HepG2 (cell line): ENCODE measurements at regions not wholly inside any gene's neighbourhood (a gene's known extent, or its start where the extent isn't known, plus 50 kb on each side); places are given as distances from the start of the nearest gene placed in this dataset.

Experiments used
- CHD4 ChIP-seq: fragments of 200-600 bp; sonication (generic); IDR thresholded peaks from 2 replicates; pipeline ENCODE4 v1.7.0; 2017; ENCODE audit warnings: mild to moderate bottlenecking, low read length, borderline replicate concordance
- POLR2A ChIP-seq, 2 experiments: IDR thresholded peaks; 2 replicates each; pipeline ENCODE4 v1.6.1; 2011; ENCODE audit warnings: low read depth in 2 of 2, low read length in 2 of 2, mild to moderate bottlenecking in 1 of 2, moderate library complexity in 1 of 2; ENCODE audit not compliant: insufficient read depth in 1 of 2
- TBL1XR1 ChIP-seq: fragments of 150-350 bp; IDR thresholded peaks from 2 replicates; pipeline ENCODE4 v1.6.1; 2014; ENCODE audit warnings: borderline replicate concordance, low read length; ENCODE audit not compliant: partially characterized antibody
- ZNF460 ChIP-seq: sonication (generic); formaldehyde crosslinking; IDR thresholded peaks from 2 replicates; pipeline ENCODE4 v1.5.1; 2020; ENCODE audit warnings: missing genetic modification reagents, mild to moderate bottlenecking, borderline replicate concordance
- TF ChIP-seq, protein P1 (sequence below): sonication (generic); formaldehyde crosslinking; IDR thresholded peaks from 2 replicates; pipeline ENCODE4 v1.5.0; 2020; ENCODE audit warnings: missing genetic modification reagents
- TF ChIP-seq, protein P2 (sequence below): sonication (generic); formaldehyde crosslinking; IDR thresholded peaks from 2 replicates; pipeline ENCODE4 v1.8.1; 2023; ENCODE audit warnings: missing genetic modification reagents, mild to moderate bottlenecking, borderline replicate concordance

DNA sequence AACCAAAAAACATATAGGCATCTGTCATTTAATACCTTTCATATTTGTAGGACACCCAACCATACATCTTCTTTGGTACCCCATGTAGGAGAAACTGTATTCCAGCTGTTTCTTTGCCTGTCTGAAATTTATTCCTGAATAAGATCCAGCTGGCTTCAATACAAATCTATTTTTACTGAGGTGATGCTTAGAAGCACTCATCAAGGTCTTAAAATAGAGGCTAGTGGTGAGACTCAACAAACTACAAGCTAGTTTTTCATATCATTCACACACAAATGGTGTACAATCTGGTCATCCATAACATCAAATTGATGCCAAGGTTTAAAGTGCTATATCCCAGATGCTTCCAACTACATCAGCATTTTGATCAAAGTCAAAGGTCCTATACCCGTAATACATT lies 1071.3 kb upstream of the MIR17HG start:
- TF ChIP-seq CHD4 = no peak
- TF ChIP-seq, protein P1, sequence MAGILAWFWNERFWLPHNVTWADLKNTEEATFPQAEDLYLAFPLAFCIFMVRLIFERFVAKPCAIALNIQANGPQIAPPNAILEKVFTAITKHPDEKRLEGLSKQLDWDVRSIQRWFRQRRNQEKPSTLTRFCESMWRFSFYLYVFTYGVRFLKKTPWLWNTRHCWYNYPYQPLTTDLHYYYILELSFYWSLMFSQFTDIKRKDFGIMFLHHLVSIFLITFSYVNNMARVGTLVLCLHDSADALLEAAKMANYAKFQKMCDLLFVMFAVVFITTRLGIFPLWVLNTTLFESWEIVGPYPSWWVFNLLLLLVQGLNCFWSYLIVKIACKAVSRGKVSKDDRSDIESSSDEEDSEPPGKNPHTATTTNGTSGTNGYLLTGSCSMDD (CRISPR knock-in tag) = no peak
- TF ChIP-seq TBL1XR1 = no peak
- TF ChIP-seq POLR2A (IDR thresholded peaks at IDR 0.05; ENCODE audit: insufficient read depth in 1 of 2, low read depth in 2 of 2, low read length in 2 of 2) = no peak
- TF ChIP-seq, protein P2, sequence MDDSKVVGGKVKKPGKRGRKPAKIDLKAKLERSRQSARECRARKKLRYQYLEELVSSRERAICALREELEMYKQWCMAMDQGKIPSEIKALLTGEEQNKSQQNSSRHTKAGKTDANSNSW (CRISPR knock-in tag) = no peak
- TF ChIP-seq ZNF460 (CRISPR knock-in tag) = no peak
